Esophagus muscularis mucosa (tissue), 4 donors: ENCODE measurements at regions not wholly inside any gene's neighbourhood (a gene's known extent, or its start where the extent isn't known, plus 50 kb on each side); places are given as distances from the start of the nearest gene placed in this dataset.

Experiments used
- EP300 ChIP-seq: sonication (generic); formaldehyde crosslinking; IDR thresholded peaks from one replicate; pipeline ENCODE4 v1.6.1; 2017; ENCODE audit warnings: antibody characterized with exemption
- POLR2A ChIP-seq: fragments of 450-650 bp; IDR thresholded peaks from one replicate; pipeline ENCODE4 v1.6.1; 2017; ENCODE audit warnings: antibody characterized with exemption, moderate library complexity, mild to moderate bottlenecking, low read depth
- TF ChIP-seq, protein P1 (sequence below), 3 experiments: fragments of 200-600 bp in 2 of 3; fragments of 450-650 bp in 1 of 3; sonication (generic) in 2 of 3; IDR thresholded peaks; one replicate each; pipeline ENCODE4 v1.5.1; 2017 to 2019; ENCODE audit warnings: antibody characterized with exemption in 3 of 3, mild to moderate bottlenecking in 2 of 3, moderate library complexity in 1 of 3

DNA sequence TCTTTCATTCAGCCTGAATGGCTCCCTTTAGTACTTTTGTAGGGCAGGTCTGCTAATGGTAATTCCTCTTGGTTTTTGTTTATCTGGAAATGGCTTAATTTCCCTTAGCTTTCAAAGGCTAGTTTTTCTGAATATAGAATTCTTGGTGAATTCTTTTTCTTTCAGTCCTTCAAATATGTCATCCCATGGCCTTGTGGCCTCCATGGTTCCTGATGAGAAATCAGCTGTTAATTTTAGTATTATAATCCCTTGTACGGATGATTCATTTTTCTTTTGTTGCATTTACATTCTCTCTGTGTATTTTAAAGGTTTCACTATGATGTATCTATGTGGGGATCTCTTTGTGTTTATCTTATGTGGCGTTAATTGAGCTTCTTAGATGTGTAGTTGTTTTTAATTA, 179.6 kb upstream of the ARG1 start:
- no peak for TF ChIP-seq EP300
- TF ChIP-seq, protein P1, sequence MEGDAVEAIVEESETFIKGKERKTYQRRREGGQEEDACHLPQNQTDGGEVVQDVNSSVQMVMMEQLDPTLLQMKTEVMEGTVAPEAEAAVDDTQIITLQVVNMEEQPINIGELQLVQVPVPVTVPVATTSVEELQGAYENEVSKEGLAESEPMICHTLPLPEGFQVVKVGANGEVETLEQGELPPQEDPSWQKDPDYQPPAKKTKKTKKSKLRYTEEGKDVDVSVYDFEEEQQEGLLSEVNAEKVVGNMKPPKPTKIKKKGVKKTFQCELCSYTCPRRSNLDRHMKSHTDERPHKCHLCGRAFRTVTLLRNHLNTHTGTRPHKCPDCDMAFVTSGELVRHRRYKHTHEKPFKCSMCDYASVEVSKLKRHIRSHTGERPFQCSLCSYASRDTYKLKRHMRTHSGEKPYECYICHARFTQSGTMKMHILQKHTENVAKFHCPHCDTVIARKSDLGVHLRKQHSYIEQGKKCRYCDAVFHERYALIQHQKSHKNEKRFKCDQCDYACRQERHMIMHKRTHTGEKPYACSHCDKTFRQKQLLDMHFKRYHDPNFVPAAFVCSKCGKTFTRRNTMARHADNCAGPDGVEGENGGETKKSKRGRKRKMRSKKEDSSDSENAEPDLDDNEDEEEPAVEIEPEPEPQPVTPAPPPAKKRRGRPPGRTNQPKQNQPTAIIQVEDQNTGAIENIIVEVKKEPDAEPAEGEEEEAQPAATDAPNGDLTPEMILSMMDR (IDR thresholded peaks at IDR 0.05): no peak
- TF ChIP-seq POLR2A: no peak
